CD14-positive monocyte (primary cell): ENCODE measurements at regions not wholly inside any gene's neighbourhood (a gene's known extent, or its start where the extent isn't known, plus 50 kb on each side); places are given as distances from the start of the nearest gene placed in this dataset.

Experiments
- DNase-seq, 3 donors: peaks; one replicate each; pipeline ENCODE4 v3.0.0-alpha.2; 2011 to 2022
- H2AFZ ChIP-seq: 2 replicates; pipeline ENCODE4 v1.6.0; 2012; ENCODE audit warnings: mild to moderate bottlenecking, low read depth, low read length, inconsistent platforms; ENCODE audit not compliant: insufficient read depth, poor library complexity, severe bottlenecking
- H3K27ac ChIP-seq, 2 donors: 1 replicate in 1 of 2; 2 replicates in 1 of 2; pipeline ENCODE4 v1.5.1; 2012 to 2013; ENCODE audit warnings: low read length in 2 of 2, control low read depth in 1 of 2, inconsistent platforms in 1 of 2, low read depth in 1 of 2, mild to moderate bottlenecking in 1 of 2
- H3K27me3 ChIP-seq, 2 donors: one replicate each; pipeline versions ENCODE4 v1.6.0 to v1.6.1; 2011 to 2013; ENCODE audit warnings: low read length in 2 of 2; ENCODE audit not compliant: control insufficient read depth in 2 of 2, insufficient read depth in 2 of 2
- H3K36me3 ChIP-seq, 2 donors: replicated peaks in 1 of 2; 1 replicate in 1 of 2; 2 replicates in 1 of 2; pipeline versions ENCODE4 v1.5.1 to v1.6.1; 2012 to 2013; ENCODE audit warnings: low read length in 2 of 2, control low read depth in 1 of 2, inconsistent platforms in 1 of 2, mild to moderate bottlenecking in 1 of 2; ENCODE audit not compliant: insufficient read depth in 2 of 2, control insufficient read depth in 1 of 2
- H3K4me1 ChIP-seq, 2 donors: 1 replicate in 1 of 2; 2 replicates in 1 of 2; pipeline versions ENCODE4 v1.5.1 to v1.6.1; 2012 to 2013; ENCODE audit warnings: low read length in 2 of 2, control low read depth in 1 of 2, inconsistent platforms in 1 of 2, mild to moderate bottlenecking in 1 of 2, moderate library complexity in 1 of 2; ENCODE audit not compliant: insufficient read depth in 2 of 2, control insufficient read depth in 1 of 2
- H3K4me2 ChIP-seq: replicated peaks from 2 replicates; pipeline ENCODE3; 2012; ENCODE audit warnings: low read length, moderate library complexity, mild to moderate bottlenecking; ENCODE audit not compliant: poor library complexity, severe bottlenecking; ENCODE audit errors: extremely low read depth
- H3K4me3 ChIP-seq, 3 experiments: fragments of 200-600 bp in 1 of 3; sonication (generic) in 1 of 3; replicated peaks in 1 of 3; 1 replicate in 2 of 3; 2 replicates in 1 of 3; pipeline ENCODE4 v1.5.1; 2011 to 2013; ENCODE audit warnings: low read length in 3 of 3, mild to moderate bottlenecking in 3 of 3, control low read depth in 2 of 3, low read depth in 2 of 3, inconsistent platforms in 1 of 3, moderate library complexity in 1 of 3
- H3K79me2 ChIP-seq: 2 replicates; pipeline ENCODE4 v1.6.0; 2012; ENCODE audit warnings: mild to moderate bottlenecking, control low read depth, inconsistent platforms, low read length, moderate library complexity; ENCODE audit not compliant: insufficient read depth
- H3K9ac ChIP-seq: 2 replicates; pipeline ENCODE4 v1.6.0; 2017; ENCODE audit warnings: low read length, mild to moderate bottlenecking; ENCODE audit not compliant: insufficient read depth, poor library complexity, severe bottlenecking
- H3K9me3 ChIP-seq, 2 donors: replicated peaks in 1 of 2; 1 replicate in 1 of 2; 2 replicates in 1 of 2; pipeline versions ENCODE4 v1.5.1 to v1.6.1; 2012 to 2013; ENCODE audit warnings: low read length in 2 of 2, control low read depth in 1 of 2; ENCODE audit not compliant: control insufficient read depth in 1 of 2, insufficient read depth in 1 of 2
- H4K20me1 ChIP-seq: 2 replicates; pipeline ENCODE4 v1.6.0; 2012; ENCODE audit warnings: mild to moderate bottlenecking, low read length, control low read depth, moderate library complexity; ENCODE audit not compliant: insufficient read depth
- H3K27ac Mint-ChIP-seq, 7 donors: one replicate each; pipeline ENCODE4 v1.8.0; 2020; ENCODE audit warnings: mild to moderate bottlenecking in 7 of 7, mixed read lengths in 7 of 7, moderate library complexity in 6 of 7, inconsistent platforms in 2 of 7
- H3K27me3 Mint-ChIP-seq, 3 donors: one replicate each; pipeline ENCODE4 v1.8.0; 2021 to 2022; ENCODE audit warnings: low read depth in 3 of 3, mild to moderate bottlenecking in 3 of 3, mixed read lengths in 3 of 3, moderate library complexity in 3 of 3, inconsistent platforms in 1 of 3
- H3K36me3 Mint-ChIP-seq, 2 donors: one replicate each; pipeline ENCODE4 v1.8.0; 2020; ENCODE audit warnings: mixed read lengths in 2 of 2, inconsistent platforms in 1 of 2, mild to moderate bottlenecking in 1 of 2
- H3K4me1 Mint-ChIP-seq: one replicate; pipeline ENCODE4 v1.8.0; 2020; ENCODE audit warnings: mild to moderate bottlenecking, mixed read lengths
- H3K4me3 Mint-ChIP-seq, 2 donors: one replicate each; pipeline ENCODE4 v1.8.0; 2020; ENCODE audit warnings: mild to moderate bottlenecking in 2 of 2, mixed read lengths in 2 of 2, moderate library complexity in 1 of 2
- H3K9me3 Mint-ChIP-seq, 7 donors: one replicate each; pipeline ENCODE4 v1.8.0; 2020 to 2022; ENCODE audit warnings: mixed read lengths in 7 of 7, mild to moderate bottlenecking in 6 of 7, moderate library complexity in 6 of 7, inconsistent platforms in 2 of 7
- WGBS: methylation state at CpG from one replicate; pipeline ENCODE4 v1.1.5; 2013; ENCODE audit warnings: missing lambda C conversion rate; ENCODE audit not compliant: insufficient coverage; 5-methylcytosine and 5-hydroxymethylcytosine counted together
- intact Hi-C, 2 donors: fragments of 100-400 bp; cut with micrococcal nuclease; formaldehyde crosslinking; loops; one replicate each; pipeline versions ENCODE4 v1.15.0 to v1.15.1; 2023
- TF ChIP-seq, protein P1 (sequence below): fragments of 200-600 bp; IDR thresholded peaks from one replicate; pipeline ENCODE4 v1.8.0; 2022; ENCODE audit warnings: antibody characterized with exemption, mild to moderate bottlenecking

GRCh38 chr6:26194816-26195375 is 107.7 kb downstream of the HFE start:
- H3K27ac ChIP-seq: peak overlapping the region; percentile 81 to 88
- H4K20me1 ChIP-seq: peaks cover 20% of the 10 kb centered on the region
- H3K27ac Mint-ChIP-seq: peak overlapping the region; percentile 95 to 98 (median 96)
- H3K36me3 ChIP-seq: no peaks in the 10 kb centered on the region
- peaks cover 27% of the 10 kb centered on the region for H3K4me1 Mint-ChIP-seq
- H3K4me2 ChIP-seq: peak overlapping the region; percentile 91
- H3K36me3 Mint-ChIP-seq: peaks cover 0 to 2% of the 10 kb centered on the region in 2 donors
- no peaks in the 10 kb centered on the region for H3K27me3 Mint-ChIP-seq
- H3K27me3 ChIP-seq: no peaks in the 10 kb centered on the region
- TF ChIP-seq, protein P1, sequence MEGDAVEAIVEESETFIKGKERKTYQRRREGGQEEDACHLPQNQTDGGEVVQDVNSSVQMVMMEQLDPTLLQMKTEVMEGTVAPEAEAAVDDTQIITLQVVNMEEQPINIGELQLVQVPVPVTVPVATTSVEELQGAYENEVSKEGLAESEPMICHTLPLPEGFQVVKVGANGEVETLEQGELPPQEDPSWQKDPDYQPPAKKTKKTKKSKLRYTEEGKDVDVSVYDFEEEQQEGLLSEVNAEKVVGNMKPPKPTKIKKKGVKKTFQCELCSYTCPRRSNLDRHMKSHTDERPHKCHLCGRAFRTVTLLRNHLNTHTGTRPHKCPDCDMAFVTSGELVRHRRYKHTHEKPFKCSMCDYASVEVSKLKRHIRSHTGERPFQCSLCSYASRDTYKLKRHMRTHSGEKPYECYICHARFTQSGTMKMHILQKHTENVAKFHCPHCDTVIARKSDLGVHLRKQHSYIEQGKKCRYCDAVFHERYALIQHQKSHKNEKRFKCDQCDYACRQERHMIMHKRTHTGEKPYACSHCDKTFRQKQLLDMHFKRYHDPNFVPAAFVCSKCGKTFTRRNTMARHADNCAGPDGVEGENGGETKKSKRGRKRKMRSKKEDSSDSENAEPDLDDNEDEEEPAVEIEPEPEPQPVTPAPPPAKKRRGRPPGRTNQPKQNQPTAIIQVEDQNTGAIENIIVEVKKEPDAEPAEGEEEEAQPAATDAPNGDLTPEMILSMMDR: no peak
- peak overlapping the region; percentile 94 to 95 for H3K4me3 Mint-ChIP-seq
- H3K9ac ChIP-seq: peak overlapping the region; percentile 83
- no peak for DNase-seq
- intact Hi-C loops: loop anchor here (5.0 to 10.0 kb wide), 3 partner anchors 70 to 92 kb away; a partner anchor contains a TSS
- H3K4me1 ChIP-seq: peaks cover 32 to 50% of the 10 kb centered on the region in 2 donors
- WGBS: no CpG with 5 or more reads among the region's 8 CpGs
- H3K9me3 Mint-ChIP-seq: peaks cover 0 to 2% (median 0%) of the 10 kb centered on the region in 7 donors
- peak overlapping the region; percentile 74 for H2AFZ ChIP-seq
- H3K9me3 ChIP-seq: no peaks in the 10 kb centered on the region
- H3K79me2 ChIP-seq: peaks cover 27% of the 10 kb centered on the region
- peak overlapping the region; percentile 53 to 93 (median 64) for H3K4me3 ChIP-seq

DNA sequence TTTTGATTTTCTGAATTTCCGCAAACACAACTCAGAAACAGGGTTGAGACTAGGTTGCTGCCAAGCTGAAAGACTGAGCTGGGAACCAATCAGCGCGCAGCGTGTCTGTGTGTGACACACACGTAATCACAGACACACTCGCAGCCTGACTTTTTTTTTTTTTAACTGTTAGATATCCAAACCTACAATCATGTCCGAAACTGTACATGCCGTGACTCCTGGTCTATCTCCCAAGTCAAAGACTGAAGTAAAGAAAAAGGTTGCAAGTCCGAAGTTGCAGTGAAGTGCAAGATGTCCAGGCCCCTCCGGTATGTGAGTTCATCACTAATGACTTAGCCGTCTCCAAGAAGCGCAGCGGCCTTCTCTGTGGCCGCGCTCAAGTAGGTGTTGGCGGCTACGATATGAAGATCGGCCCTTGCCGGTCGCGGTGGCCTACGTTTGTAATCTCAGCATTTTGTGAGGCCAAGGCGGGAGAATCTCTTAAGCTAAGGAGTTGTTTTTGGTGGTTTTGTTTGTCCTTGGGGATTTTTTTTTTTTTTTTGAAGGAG is 108.2 kb downstream of the HFE start:
- Mint-ChIP-seq H3K27me3 (no peaks in the 10 kb centered on the region), H3K4me3 (peak overlapping the region; percentile 94 to 95), H3K4me1 (peaks cover 32% of the 10 kb centered on the region), H3K9me3 (peaks cover 0 to 2% (median 0%) of the 10 kb centered on the region in 7 donors), H3K36me3 (peaks cover 0 to 2% of the 10 kb centered on the region in 2 donors), H3K27ac (peak overlapping the region; percentile 95 to 98 (median 96))
- intact Hi-C loops: loop anchor here (5.0 to 10.0 kb wide), 3 partner anchors 71 to 92 kb away; a partner anchor contains a TSS
- Histone ChIP-seq H4K20me1 (peaks cover 20% of the 10 kb centered on the region), H3K27ac (peak overlapping the region; percentile 81 to 88), H3K4me3 (peak overlapping the region; percentile 53 to 93 (median 64)), H3K4me2 (peak overlapping the region; percentile 91), H3K4me1 (peaks cover 37 to 55% of the 10 kb centered on the region in 2 donors), H3K27me3 (no peaks in the 10 kb centered on the region), H3K79me2 (peaks cover 27% of the 10 kb centered on the region), H3K9ac (peak overlapping the region; percentile 83), H3K9me3 (no peaks in the 10 kb centered on the region), H2AFZ (peak overlapping the region; percentile 74), H3K36me3 (no peaks in the 10 kb centered on the region)
- peak; percentile 86 to 91 (median 90) for DNase-seq
- WGBS: 17% methylated on average over 22 of the region's 23 CpGs
- TF ChIP-seq, protein P1: no peak
